ENCODE measurements at regions not wholly inside any gene's neighbourhood (a gene's known extent, or its start where the extent isn't known, plus 50 kb on each side); places are given as distances from the start of the nearest gene placed in this dataset.
"Not testable (repeated sequence)": the region's sequence is repeated elsewhere in the genome, so short reads cannot be mapped to it uniquely, and the experiment has no call there.

GRCh38 chr3:30454636-30455035 is 151.8 kb upstream of the TGFBR2 start:
- Histone ChIP-seq H3K27me3 (no peaks in the 10 kb centered on the region), H3K27ac (peak overlapping the region; percentile 70 to 77)
- no peak for DNase-seq (ENCODE audit: low spot score)

GRCh38 chr3:30455112-30455511 is 151.3 kb upstream of the TGFBR2 start:
- not testable (repeated sequence) for H3K36me3 ChIP-seq; DNase-seq (ENCODE audit: low spot score); H3K27me3 ChIP-seq; H3K4me3 ChIP-seq
- H3K27ac ChIP-seq: peak overlapping the region; percentile 70 to 77
- peaks cover 0 to 25% of the 10 kb centered on the region in 2 donors for H3K4me1 ChIP-seq
- peaks cover 0 to 21% of the 10 kb centered on the region in 2 donors for H3K9me3 ChIP-seq

More at GRCh38 chr3:30454636-30455035, 151.8 kb upstream of the TGFBR2 start:
- Histone ChIP-seq H3K9me3 (peaks cover 0 to 16% of the 10 kb centered on the region in 2 donors), H3K4me3 (no peak overlapping the region), H3K4me1 (peaks cover 0 to 25% of the 10 kb centered on the region in 2 donors), H3K36me3 (no peaks in the 10 kb centered on the region)
- TF ChIP-seq CTCF (IDR thresholded peaks at IDR 0.05): no peak

GRCh38 chr3:30455840-30456239 is 150.6 kb upstream of the TGFBR2 start:
- Histone ChIP-seq H3K4me3 (no peak overlapping the region), H3K4me1 (peaks cover 0 to 25% of the 10 kb centered on the region in 2 donors), H3K9me3 (peaks cover 0 to 21% of the 10 kb centered on the region in 2 donors), H3K36me3 (no peaks in the 10 kb centered on the region), H3K27me3 (no peaks in the 10 kb centered on the region), H3K27ac (peak overlapping the region; percentile 70 to 77)
- DNase-seq (ENCODE audit: low spot score): peak; percentile 76
- TF ChIP-seq CTCF (IDR thresholded peaks at IDR 0.05): no peak

- Histone ChIP-seq H3K4me3 (no peak overlapping the region), H3K27ac (peak overlapping the region; percentile 69 to 77), H3K9me3 (peaks cover 0 to 21% of the 10 kb centered on the region in 2 donors), H3K36me3 (no peaks in the 10 kb centered on the region), H3K27me3 (no peaks in the 10 kb centered on the region), H3K4me1 (peaks cover 0 to 25% of the 10 kb centered on the region in 2 donors)
- DNase-seq (ENCODE audit: low spot score): no peak
- TF ChIP-seq CTCF (IDR thresholded peaks at IDR 0.05): no peak
These were observed 150.1 kb upstream of the TGFBR2 start for GRCh38 chr3:30456264-30456663.

GRCh38 chr3:30457081-30457480 is 149.3 kb upstream of the TGFBR2 start:
- H3K9me3 ChIP-seq: peaks cover 0 to 18% of the 10 kb centered on the region in 2 donors
- no peak for TF ChIP-seq CTCF (IDR thresholded peaks at IDR 0.05)
- H3K4me1 ChIP-seq: peaks cover 0 to 25% of the 10 kb centered on the region in 2 donors
- H3K27ac ChIP-seq: peak overlapping the region; percentile 69 to 77
- no peaks in the 10 kb centered on the region for H3K36me3 ChIP-seq
- no peak for DNase-seq (ENCODE audit: low spot score)
- H3K27me3 ChIP-seq: no peaks in the 10 kb centered on the region
- no peak overlapping the region for H3K4me3 ChIP-seq

GRCh38 chr3:30457726-30458125 is 148.7 kb upstream of the TGFBR2 start:
- peak overlapping the region; percentile 69 to 77 for H3K27ac ChIP-seq
- H3K4me1 ChIP-seq: peaks cover 0 to 24% of the 10 kb centered on the region in 2 donors
- H3K36me3 ChIP-seq: no peaks in the 10 kb centered on the region
- H3K4me3 ChIP-seq: no peak overlapping the region
- no peak for TF ChIP-seq CTCF (IDR thresholded peaks at IDR 0.05)
- peaks cover 0 to 13% of the 10 kb centered on the region in 2 donors for H3K9me3 ChIP-seq
- no peak for DNase-seq (ENCODE audit: low spot score)
- H3K27me3 ChIP-seq: no peaks in the 10 kb centered on the region
